HEK293T (cell line): ENCODE measurements at regions not wholly inside any gene's neighbourhood (a gene's known extent, or its start where the extent isn't known, plus 50 kb on each side); places are given as distances from the start of the nearest gene placed in this dataset.
"Not testable (repeated sequence)": the region's sequence is repeated elsewhere in the genome, so short reads cannot be mapped to it uniquely, and the experiment has no call there.

Source experiments
- BHLHE40 ChIP-seq: fragments of 450-650 bp; IDR thresholded peaks from 2 replicates; pipeline ENCODE4 v1.6.1; 2016; ENCODE audit warnings: mild to moderate bottlenecking, moderate library complexity, borderline replicate concordance
- ELF4 ChIP-seq: fragments of 450-650 bp; IDR thresholded peaks from 2 replicates; pipeline ENCODE4 v1.6.1; 2017; ENCODE audit warnings: antibody characterized with exemption
- FOXA1 ChIP-seq: fragments of 450-650 bp; IDR thresholded peaks from 2 replicates; pipeline ENCODE4 v1.6.1; 2016; ENCODE audit warnings: mild to moderate bottlenecking
- FOXM1 ChIP-seq: fragments of 450-650 bp; IDR thresholded peaks from 2 replicates; pipeline ENCODE4 v1.6.1; 2017; ENCODE audit warnings: mild to moderate bottlenecking, borderline replicate concordance
- HDGF ChIP-seq: fragments of 450-650 bp; IDR thresholded peaks from 2 replicates; pipeline ENCODE4 v1.6.1; 2017; ENCODE audit warnings: antibody characterized with exemption, borderline replicate concordance
- L3MBTL2 ChIP-seq: fragments of 450-650 bp; conservative IDR thresholded peaks from 2 replicates; pipeline ENCODE4 v1.6.1; 2016; ENCODE audit warnings: mild to moderate bottlenecking
- LEF1 ChIP-seq: fragments of 450-650 bp; IDR thresholded peaks from 2 replicates; pipeline ENCODE4 v1.6.1; 2017; ENCODE audit warnings: mild to moderate bottlenecking, borderline replicate concordance
- NFRKB ChIP-seq: fragments of 450-650 bp; IDR thresholded peaks from 2 replicates; pipeline ENCODE4 v1.6.1; 2016; ENCODE audit warnings: mild to moderate bottlenecking, moderate library complexity
- SP1 ChIP-seq: fragments of 450-650 bp; IDR thresholded peaks from 2 replicates; pipeline ENCODE4 v1.6.1; 2017
- SUZ12 ChIP-seq: fragments of 450-650 bp; IDR thresholded peaks from 2 replicates; pipeline ENCODE4 v1.6.1; 2016; ENCODE audit warnings: mild to moderate bottlenecking

DNA sequence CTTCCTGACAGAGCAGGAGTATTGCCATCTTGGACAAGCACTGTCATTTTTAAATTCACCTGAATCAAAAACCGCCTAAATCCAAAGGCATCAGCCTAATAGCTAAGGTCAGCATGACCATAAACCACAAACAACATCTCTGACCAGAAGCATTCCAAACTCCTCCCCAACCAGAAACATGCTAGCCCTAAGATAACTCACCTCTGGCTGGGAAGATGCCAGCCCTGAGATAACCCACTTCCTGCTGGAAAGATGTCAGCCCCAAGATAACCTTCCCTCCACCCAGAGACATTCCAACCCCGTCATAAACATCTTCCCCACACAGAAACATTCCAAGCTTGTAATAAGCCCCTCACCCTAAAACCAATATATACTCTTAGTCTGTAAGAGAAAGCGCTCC is 250.1 kb upstream of the NRP1 start:
- not testable (repeated sequence) for TF ChIP-seq FOXM1, FOXA1, ELF4, HDGF, BHLHE40, SUZ12, SP1, LEF1, L3MBTL2, NFRKB
